Adrenal gland (tissue), 9 donors: ENCODE measurements at regions not wholly inside any gene's neighbourhood (a gene's known extent, or its start where the extent isn't known, plus 50 kb on each side); places are given as distances from the start of the nearest gene placed in this dataset.
A peak's percentile ranks its signal among the peaks of the same experiment; 100 is the strongest.

Experiments used
- DNase-seq, 7 donors: peaks; one replicate each; pipeline ENCODE4 v3.0.0-alpha.2; 2019 to 2020
- H3K27ac ChIP-seq, 5 donors: fragments of 200-600 bp; sonication (generic) in 4 of 5; 1 replicate in 3 of 5; 2 replicates in 2 of 5; pipeline versions ENCODE4 v1.5.1 to v1.8.0; 2016 to 2020; ENCODE audit warnings: mild to moderate bottlenecking in 1 of 5
- H3K27me3 ChIP-seq: fragments of 200-600 bp; 2 replicates; pipeline ENCODE4 v1.8.0; 2021
- H3K36me3 ChIP-seq, 2 donors: fragments of 200-600 bp; replicated peaks in 1 of 2; 1 replicate in 1 of 2; 2 replicates in 1 of 2; pipeline versions ENCODE4 v1.5.1 to v1.8.0; 2018 to 2022
- H3K4me1 ChIP-seq, 2 donors: fragments of 200-600 bp; replicated peaks in 1 of 2; 1 replicate in 1 of 2; 2 replicates in 1 of 2; pipeline versions ENCODE4 v1.5.1 to v1.8.0; 2018 to 2021
- H3K4me3 ChIP-seq, 4 donors: fragments of 200-600 bp; sonication (generic) in 3 of 4; one replicate each; pipeline ENCODE4 v1.5.1; 2016 to 2018
- H3K9me3 ChIP-seq, 3 donors: fragments of 200-600 bp; sonication (generic) in 1 of 3; replicated peaks in 1 of 3; 1 replicate in 2 of 3; 2 replicates in 1 of 3; pipeline versions ENCODE4 v1.5.1 to v1.8.0; 2016 to 2021
- CTCF ChIP-seq, 6 experiments: fragments of 450-650 bp in 4 of 6; fragments of 200-600 bp in 2 of 6; sonication (generic) in 1 of 6; IDR thresholded peaks; 1 replicate in 5 of 6; 2 replicates in 1 of 6; pipeline versions ENCODE4 v1.5.1 to v1.8.0; 2016 to 2021; ENCODE audit warnings: antibody characterized with exemption in 6 of 6, mild to moderate bottlenecking in 2 of 6, moderate library complexity in 1 of 6
- POLR2A ChIP-seq, 2 donors: fragments of 450-650 bp; IDR thresholded peaks; one replicate each; pipeline ENCODE4 v1.6.1; 2017; ENCODE audit warnings: antibody characterized with exemption in 2 of 2, mild to moderate bottlenecking in 2 of 2, moderate library complexity in 1 of 2
- WGBS, 4 donors: extraction: QIAGEN DNeasy Blood & Tissue Kit in 2 of 4; methylation state at CpG; one replicate each; pipeline versions ENCODE4 v1.1.5 to v1.1.7; 2013 to 2017; 5-methylcytosine and 5-hydroxymethylcytosine counted together
- intact Hi-C, 2 donors: fragments of 100-400 bp; cut with DNase I; formaldehyde crosslinking; loops; one replicate each; pipeline versions ENCODE4 v1.14.1 to v1.15.0; 2022 to 2023
- donor health status: healthy with polysubstance abuse.
- donor health status: Bipolar disorder and iron deficiency.
- donor health status: DM: yes; HTN: yes; CAD: no.
- donor health status: DM: no; HTN: no; CAD: no.
- donor health status: DM: no; HTN: no; CAD: no.

GRCh38 chr18:79615586-79615985 is 64.0 kb upstream of the CTDP1 start:
- no peak overlapping the region for H3K27ac ChIP-seq
- no peak overlapping the region for H3K4me3 ChIP-seq
- H3K27me3 ChIP-seq = peaks cover 5% of the 10 kb centered on the region
- 76 to 84% (median 80%) methylated on average over 7 of the region's 7 CpGs for WGBS, 4 donors
- no peaks in the 10 kb centered on the region for H3K4me1 ChIP-seq
- no peaks in the 10 kb centered on the region for H3K36me3 ChIP-seq
- intact Hi-C loops = no loop called here
- DNase-seq = peak in 1 of 7 donors; percentile 7
- TF ChIP-seq POLR2A (IDR thresholded peaks at IDR 0.05) (no peak), CTCF (IDR thresholded peaks at IDR 0.05) (no peak)
- no peaks in the 10 kb centered on the region for H3K9me3 ChIP-seq

GRCh38 chr18:79616651-79617510 is 62.7 kb upstream of the CTDP1 start:
- intact Hi-C loops = no loop called here
- 32 to 86% (median 47%) methylated on average over 29 to 64 of the region's 89 CpGs for WGBS, 4 donors
- Histone ChIP-seq H3K4me1 (no peaks in the 10 kb centered on the region), H3K27ac (no peak overlapping the region), H3K9me3 (no peaks in the 10 kb centered on the region), H3K4me3 (peak overlapping the region in 1 of 4 donors; percentile 45), H3K36me3 (no peaks in the 10 kb centered on the region), H3K27me3 (peaks cover 5% of the 10 kb centered on the region)
- DNase-seq = peak in 3 of 7 donors; percentile 12 to 28 (median 28)
- no peak for TF ChIP-seq CTCF (IDR thresholded peaks at IDR 0.05)
- TF ChIP-seq POLR2A (IDR thresholded peaks at IDR 0.05) = no peak

GRCh38 chr18:79617511-79618500 is 61.8 kb upstream of the CTDP1 start:
- DNase-seq = peak in 1 of 7 donors; percentile 10
- no peaks in the 10 kb centered on the region for H3K4me1 ChIP-seq
- H3K9me3 ChIP-seq = no peaks in the 10 kb centered on the region
- no peak for TF ChIP-seq POLR2A (IDR thresholded peaks at IDR 0.05)
- TF ChIP-seq CTCF (IDR thresholded peaks at IDR 0.05) = no peak
- 64 to 91% (median 77%) methylated on average over 25 to 79 of the region's 79 CpGs for WGBS, 4 donors
- H3K4me3 ChIP-seq = no peak overlapping the region
- intact Hi-C loops = no loop called here
- H3K36me3 ChIP-seq = no peaks in the 10 kb centered on the region
- H3K27me3 ChIP-seq = peaks cover 5% of the 10 kb centered on the region
- H3K27ac ChIP-seq = no peak overlapping the region

- no peaks in the 10 kb centered on the region for H3K27me3 ChIP-seq
- TF ChIP-seq CTCF (IDR thresholded peaks at IDR 0.05) (no peak), POLR2A (IDR thresholded peaks at IDR 0.05) (no peak)
- no peak overlapping the region for H3K4me3 ChIP-seq
- H3K4me1 ChIP-seq = no peaks in the 10 kb centered on the region
- H3K36me3 ChIP-seq = no peaks in the 10 kb centered on the region
- no peaks in the 10 kb centered on the region for H3K9me3 ChIP-seq
- WGBS, 4 donors = 74 to 82% (median 78%) methylated on average over 15 to 20 of the region's 20 CpGs
- no peak for DNase-seq
- H3K27ac ChIP-seq = no peak overlapping the region
- intact Hi-C loops = no loop called here
These were observed 58.9 kb upstream of the CTDP1 start for GRCh38 chr18:79620576-79621165.
